HepG2 (cell line): ENCODE measurements at regions not wholly inside any gene's neighbourhood (a gene's known extent, or its start where the extent isn't known, plus 50 kb on each side); places are given as distances from the start of the nearest gene placed in this dataset.
A peak's percentile ranks its signal among the peaks of the same experiment; 100 is the strongest.

Experiments used
- BCL6 ChIP-seq: IDR thresholded peaks from 2 replicates; pipeline ENCODE4 v1.6.1; 2016; ENCODE audit warnings: missing genetic modification reagents, missing compliant biosample characterization
- CBX1 ChIP-seq: IDR thresholded peaks from one replicate; pipeline ENCODE4 v1.6.1; 2016; ENCODE audit warnings: antibody characterized with exemption, low read depth
- GTF2F1 ChIP-seq: fragments of 150-350 bp; IDR thresholded peaks from 2 replicates; pipeline ENCODE4 v1.6.1; 2014; ENCODE audit warnings: low read length
- ISX ChIP-seq: sonication (generic); formaldehyde crosslinking; conservative IDR thresholded peaks from 2 replicates; pipeline ENCODE4 v1.5.0; 2020; ENCODE audit warnings: missing genetic modification reagents
- PAF1 ChIP-seq: IDR thresholded peaks from 2 replicates; pipeline ENCODE4 v1.6.1; 2016; ENCODE audit warnings: missing genetic modification reagents, missing compliant biosample characterization
- RFX3 ChIP-seq: IDR thresholded peaks from 2 replicates; pipeline ENCODE4 v1.6.1; 2016; ENCODE audit warnings: missing biosample characterization, missing genetic modification reagents
- RNF2 ChIP-seq: fragments of 450-650 bp; conservative IDR thresholded peaks from 2 replicates; pipeline ENCODE4 v1.6.1; 2016; ENCODE audit warnings: low read depth
- SIN3A ChIP-seq: IDR thresholded peaks from 2 replicates; pipeline ENCODE4 v1.6.1; 2011; ENCODE audit warnings: low read depth, mild to moderate bottlenecking, control low read depth, low read length, borderline replicate concordance
- TOE1 ChIP-seq: sonication (generic); formaldehyde crosslinking; IDR thresholded peaks from 2 replicates; pipeline ENCODE4 v1.4.0; 2020; ENCODE audit warnings: mild to moderate bottlenecking, missing genetic modification reagents
- YEATS4 ChIP-seq: sonication (generic); formaldehyde crosslinking; IDR thresholded peaks from 2 replicates; pipeline ENCODE4 v1.4.0; 2020; ENCODE audit warnings: missing genetic modification reagents, borderline replicate concordance
- ZNF20 ChIP-seq: sonication (generic); formaldehyde crosslinking; IDR thresholded peaks from 2 replicates; pipeline ENCODE4 v1.4.0; 2020; ENCODE audit warnings: mild to moderate bottlenecking, moderate library complexity, missing genetic modification reagents
- ZNF292 ChIP-seq: sonication (generic); formaldehyde crosslinking; IDR thresholded peaks from 2 replicates; pipeline ENCODE4 v1.8.1; 2022; ENCODE audit warnings: mild to moderate bottlenecking, low read depth, missing genetic modification reagents, borderline replicate concordance
- ZNF432 ChIP-seq: sonication (generic); formaldehyde crosslinking; IDR thresholded peaks from 2 replicates; pipeline ENCODE4 v1.5.0; 2020; ENCODE audit warnings: missing genetic modification reagents, mild to moderate bottlenecking, borderline replicate concordance
- ZNF572 ChIP-seq: sonication (generic); formaldehyde crosslinking; IDR thresholded peaks from 2 replicates; pipeline ENCODE4 v1.5.1; 2020; ENCODE audit warnings: mild to moderate bottlenecking, missing genetic modification reagents
- ZNF724P ChIP-seq: sonication (generic); formaldehyde crosslinking; IDR thresholded peaks from 2 replicates; pipeline ENCODE4 v1.8.0; 2022; ENCODE audit warnings: missing genetic modification reagents, borderline replicate concordance
- ZNF841 ChIP-seq: sonication (generic); formaldehyde crosslinking; IDR thresholded peaks from 2 replicates; pipeline ENCODE4 v1.8.1; 2023; ENCODE audit warnings: missing genetic modification reagents, borderline replicate concordance
- ZNF879 ChIP-seq: sonication (generic); formaldehyde crosslinking; IDR thresholded peaks from 2 replicates; pipeline ENCODE4 v1.8.1; 2023; ENCODE audit warnings: missing genetic modification reagents
- ZSCAN31 ChIP-seq: sonication (generic); formaldehyde crosslinking; IDR thresholded peaks from 2 replicates; pipeline ENCODE4 v1.5.0; 2020; ENCODE audit warnings: low read depth, mild to moderate bottlenecking, missing genetic modification reagents
- TF ChIP-seq, protein P1 (sequence below): IDR thresholded peaks from 2 replicates; pipeline ENCODE4 v1.6.1; 2016; ENCODE audit warnings: low read depth, control low read depth
- TF ChIP-seq, protein P2 (sequence below): sonication (generic); formaldehyde crosslinking; IDR thresholded peaks from 2 replicates; pipeline ENCODE4 v1.5.1; 2020; ENCODE audit warnings: missing genetic modification reagents, mild to moderate bottlenecking, borderline replicate concordance
- TF ChIP-seq, protein P3 (sequence below): sonication (generic); formaldehyde crosslinking; IDR thresholded peaks from 2 replicates; pipeline ENCODE4 v1.8.1; 2023; ENCODE audit warnings: mild to moderate bottlenecking, inconsistent platforms, moderate library complexity, missing genetic modification reagents, borderline replicate concordance
- TF ChIP-seq, protein P4 (sequence below): sonication (generic); formaldehyde crosslinking; IDR thresholded peaks from 2 replicates; pipeline ENCODE4 v1.4.0; 2020; ENCODE audit warnings: missing genetic modification reagents, borderline replicate concordance
- TF ChIP-seq, protein P5 (sequence below): sonication (generic); formaldehyde crosslinking; conservative IDR thresholded peaks from 2 replicates; pipeline ENCODE4 v1.4.0; 2020; ENCODE audit warnings: missing genetic modification reagents

DNA sequence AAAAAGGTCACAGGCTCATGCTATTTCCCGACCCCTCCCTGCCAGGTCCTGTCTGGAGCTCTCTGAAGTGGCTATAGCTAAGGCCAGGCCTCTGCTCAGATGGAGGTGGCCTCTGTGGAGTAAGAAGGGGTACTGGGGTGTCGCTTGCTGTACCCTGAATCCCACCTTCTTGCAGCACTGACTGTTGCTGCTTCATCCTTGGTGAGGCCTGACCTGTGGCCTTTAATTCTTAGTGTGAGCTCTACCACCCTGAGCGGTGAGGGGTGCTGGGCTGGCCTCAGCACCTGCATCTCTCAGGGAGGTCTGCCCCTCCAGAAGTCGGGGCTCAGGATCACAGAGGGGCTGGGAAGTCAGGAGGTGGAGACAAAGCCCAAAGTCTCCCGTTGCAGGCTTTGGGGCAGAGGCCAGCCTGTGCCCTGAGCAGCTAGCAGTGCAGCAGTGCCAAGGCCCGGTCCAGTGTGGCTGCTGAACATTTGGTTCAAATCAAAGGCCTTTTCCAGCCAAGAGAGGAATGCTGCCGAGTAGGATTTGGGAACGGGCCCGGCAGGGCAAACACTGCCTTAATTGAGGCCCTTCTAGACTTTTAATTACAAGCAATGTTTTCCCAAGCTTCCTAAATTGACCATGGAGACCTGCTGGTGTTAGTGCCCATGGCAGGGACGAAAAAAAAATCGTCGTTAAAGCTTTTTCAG is 133.5 kb upstream of the HAAO start (continued):
- TF ChIP-seq, protein P1, sequence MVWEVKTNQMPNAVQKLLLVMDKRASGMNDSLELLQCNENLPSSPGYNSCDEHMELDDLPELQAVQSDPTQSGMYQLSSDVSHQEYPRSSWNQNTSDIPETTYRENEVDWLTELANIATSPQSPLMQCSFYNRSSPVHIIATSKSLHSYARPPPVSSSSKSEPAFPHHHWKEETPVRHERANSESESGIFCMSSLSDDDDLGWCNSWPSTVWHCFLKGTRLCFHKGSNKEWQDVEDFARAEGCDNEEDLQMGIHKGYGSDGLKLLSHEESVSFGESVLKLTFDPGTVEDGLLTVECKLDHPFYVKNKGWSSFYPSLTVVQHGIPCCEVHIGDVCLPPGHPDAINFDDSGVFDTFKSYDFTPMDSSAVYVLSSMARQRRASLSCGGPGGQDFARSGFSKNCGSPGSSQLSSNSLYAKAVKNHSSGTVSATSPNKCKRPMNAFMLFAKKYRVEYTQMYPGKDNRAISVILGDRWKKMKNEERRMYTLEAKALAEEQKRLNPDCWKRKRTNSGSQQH (CRISPR knock-in tag) = peak; percentile 29; the same call in 1 of the 2 replicates
- TF ChIP-seq, protein P2, sequence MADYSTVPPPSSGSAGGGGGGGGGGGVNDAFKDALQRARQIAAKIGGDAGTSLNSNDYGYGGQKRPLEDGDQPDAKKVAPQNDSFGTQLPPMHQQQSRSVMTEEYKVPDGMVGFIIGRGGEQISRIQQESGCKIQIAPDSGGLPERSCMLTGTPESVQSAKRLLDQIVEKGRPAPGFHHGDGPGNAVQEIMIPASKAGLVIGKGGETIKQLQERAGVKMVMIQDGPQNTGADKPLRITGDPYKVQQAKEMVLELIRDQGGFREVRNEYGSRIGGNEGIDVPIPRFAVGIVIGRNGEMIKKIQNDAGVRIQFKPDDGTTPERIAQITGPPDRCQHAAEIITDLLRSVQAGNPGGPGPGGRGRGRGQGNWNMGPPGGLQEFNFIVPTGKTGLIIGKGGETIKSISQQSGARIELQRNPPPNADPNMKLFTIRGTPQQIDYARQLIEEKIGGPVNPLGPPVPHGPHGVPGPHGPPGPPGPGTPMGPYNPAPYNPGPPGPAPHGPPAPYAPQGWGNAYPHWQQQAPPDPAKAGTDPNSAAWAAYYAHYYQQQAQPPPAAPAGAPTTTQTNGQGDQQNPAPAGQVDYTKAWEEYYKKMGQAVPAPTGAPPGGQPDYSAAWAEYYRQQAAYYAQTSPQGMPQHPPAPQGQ = no peak
- no peak for TF ChIP-seq ZNF841 (CRISPR knock-in tag)
- TF ChIP-seq YEATS4 (CRISPR knock-in tag) = no peak
- TF ChIP-seq, protein P3, sequence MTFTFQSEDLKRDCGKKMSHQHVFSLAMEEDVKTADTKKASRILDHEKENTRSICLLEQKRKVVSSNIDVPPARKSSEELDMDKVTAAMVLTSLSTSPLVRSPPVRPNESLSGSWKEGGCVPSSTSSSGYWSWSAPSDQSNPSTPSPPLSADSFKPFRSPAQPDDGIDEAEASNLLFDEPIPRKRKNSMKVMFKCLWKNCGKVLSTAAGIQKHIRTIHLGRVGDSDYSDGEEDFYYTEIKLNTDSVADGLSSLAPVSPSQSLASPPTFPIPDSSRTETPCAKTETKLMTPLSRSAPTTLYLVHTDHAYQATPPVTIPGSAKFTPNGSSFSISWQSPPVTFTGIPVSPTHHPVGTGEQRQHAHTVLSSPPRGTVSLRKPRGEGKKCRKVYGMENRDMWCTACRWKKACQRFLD (CRISPR knock-in tag) = no peak
- no peak for TF ChIP-seq ZNF572 (CRISPR knock-in tag)
- TF ChIP-seq CBX1 = no peak
- TF ChIP-seq ZNF432 = no peak
- no peak; the same call in 1 of the 2 replicates for TF ChIP-seq ZNF724P
- TF ChIP-seq SIN3A = no peak
- no peak for TF ChIP-seq ZSCAN31 (CRISPR knock-in tag)
- no peak for TF ChIP-seq GTF2F1
- TF ChIP-seq RNF2 = no peak
- no peak for TF ChIP-seq ZNF20
- no peak for TF ChIP-seq BCL6 (CRISPR knock-in tag)
- no peak for TF ChIP-seq ZNF292 (CRISPR knock-in tag)
- TF ChIP-seq, protein P4, sequence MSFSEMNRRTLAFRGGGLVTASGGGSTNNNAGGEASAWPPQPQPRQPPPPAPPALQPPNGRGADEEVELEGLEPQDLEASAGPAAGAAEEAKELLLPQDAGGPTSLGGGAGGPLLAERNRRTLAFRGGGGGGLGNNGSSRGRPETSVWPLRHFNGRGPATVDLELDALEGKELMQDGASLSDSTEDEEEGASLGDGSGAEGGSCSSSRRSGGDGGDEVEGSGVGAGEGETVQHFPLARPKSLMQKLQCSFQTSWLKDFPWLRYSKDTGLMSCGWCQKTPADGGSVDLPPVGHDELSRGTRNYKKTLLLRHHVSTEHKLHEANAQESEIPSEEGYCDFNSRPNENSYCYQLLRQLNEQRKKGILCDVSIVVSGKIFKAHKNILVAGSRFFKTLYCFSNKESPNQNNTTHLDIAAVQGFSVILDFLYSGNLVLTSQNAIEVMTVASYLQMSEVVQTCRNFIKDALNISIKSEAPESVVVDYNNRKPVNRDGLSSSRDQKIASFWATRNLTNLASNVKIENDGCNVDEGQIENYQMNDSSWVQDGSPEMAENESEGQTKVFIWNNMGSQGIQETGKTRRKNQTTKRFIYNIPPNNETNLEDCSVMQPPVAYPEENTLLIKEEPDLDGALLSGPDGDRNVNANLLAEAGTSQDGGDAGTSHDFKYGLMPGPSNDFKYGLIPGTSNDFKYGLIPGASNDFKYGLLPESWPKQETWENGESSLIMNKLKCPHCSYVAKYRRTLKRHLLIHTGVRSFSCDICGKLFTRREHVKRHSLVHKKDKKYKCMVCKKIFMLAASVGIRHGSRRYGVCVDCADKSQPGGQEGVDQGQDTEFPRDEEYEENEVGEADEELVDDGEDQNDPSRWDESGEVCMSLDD (CRISPR knock-in tag) = 0 out of 2 replicates have a peak, but pooled peaks have one; percentile 59
- no peak for TF ChIP-seq ISX (CRISPR knock-in tag)
- no peak for TF ChIP-seq ZNF879 (CRISPR knock-in tag)
- no peak for TF ChIP-seq TOE1 (CRISPR knock-in tag)
- TF ChIP-seq PAF1 = no peak
- TF ChIP-seq RFX3 = no peak
- TF ChIP-seq, protein P5, sequence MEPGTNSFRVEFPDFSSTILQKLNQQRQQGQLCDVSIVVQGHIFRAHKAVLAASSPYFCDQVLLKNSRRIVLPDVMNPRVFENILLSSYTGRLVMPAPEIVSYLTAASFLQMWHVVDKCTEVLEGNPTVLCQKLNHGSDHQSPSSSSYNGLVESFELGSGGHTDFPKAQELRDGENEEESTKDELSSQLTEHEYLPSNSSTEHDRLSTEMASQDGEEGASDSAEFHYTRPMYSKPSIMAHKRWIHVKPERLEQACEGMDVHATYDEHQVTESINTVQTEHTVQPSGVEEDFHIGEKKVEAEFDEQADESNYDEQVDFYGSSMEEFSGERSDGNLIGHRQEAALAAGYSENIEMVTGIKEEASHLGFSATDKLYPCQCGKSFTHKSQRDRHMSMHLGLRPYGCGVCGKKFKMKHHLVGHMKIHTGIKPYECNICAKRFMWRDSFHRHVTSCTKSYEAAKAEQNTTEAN = no peak
